HG03103 (cell line): ENCODE measurements at regions not wholly inside any gene's neighbourhood (a gene's known extent, or its start where the extent isn't known, plus 50 kb on each side); places are given as distances from the start of the nearest gene placed in this dataset.

Experiments used
- ATAC-seq: cut with Tn5 transposase; IDR thresholded peaks from one replicate; pipeline ENCODE4 v1.9.1; 2021; ENCODE audit warnings: low read depth; ENCODE audit not compliant: unreplicated experiment

- no peak for ATAC-seq
These were observed 933.2 kb downstream of the ADGRL3 start for GRCh38 chr4:62133101-62133897.

GRCh38 chr4:62131049-62131448 is 930.9 kb downstream of the ADGRL3 start:
- ATAC-seq: no peak

GRCh38 chr4:62130637-62131036 is 930.5 kb downstream of the ADGRL3 start:
- ATAC-seq: no peak

- no peak for ATAC-seq
These were observed 930.1 kb downstream of the ADGRL3 start for GRCh38 chr4:62130230-62130629.
